ENCODE measurements at regions not wholly inside any gene's neighbourhood (a gene's known extent, or its start where the extent isn't known, plus 50 kb on each side); places are given as distances from the start of the nearest gene placed in this dataset.

DNA sequence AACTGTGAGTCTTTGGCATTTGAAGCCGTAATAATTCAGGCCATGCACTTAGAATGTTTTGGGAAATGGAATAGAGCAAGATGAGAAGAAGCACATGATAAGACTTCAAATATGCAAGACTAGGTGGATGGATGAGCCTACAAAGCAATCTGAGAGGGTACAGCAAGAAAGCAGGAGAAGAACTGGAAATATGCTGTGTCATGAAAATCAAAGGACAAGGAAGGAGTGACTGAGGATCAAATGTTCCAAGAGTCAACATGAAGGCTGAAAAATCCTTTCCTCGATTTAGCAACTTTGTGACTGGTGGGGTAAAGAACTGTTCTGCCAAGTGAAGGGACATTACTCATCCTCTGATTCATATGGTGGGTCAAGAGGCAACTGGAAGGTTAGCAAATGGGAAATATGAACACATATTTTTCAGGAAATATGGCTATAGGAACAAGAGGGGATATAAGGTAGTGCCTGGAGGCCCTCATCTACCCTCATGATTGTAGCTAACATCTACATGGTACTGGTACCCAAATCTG lies 803.7 kb upstream of the ARRDC4 start:
- TF ChIP-seq CTBP1 (IDR thresholded peaks at IDR 0.05; ENCODE audit: borderline replicate concordance) (no peak), ZNF384 (IDR thresholded peaks at IDR 0.05) (no peak), ELF4 (IDR thresholded peaks at IDR 0.05) (no peak), SUZ12 (IDR thresholded peaks at IDR 0.05) (no peak), SP1 (IDR thresholded peaks at IDR 0.05) (no peak), BHLHE40 (IDR thresholded peaks at IDR 0.05; ENCODE audit: borderline replicate concordance) (no peak), FOXK2 (IDR thresholded peaks at IDR 0.05) (no peak), HDGF (IDR thresholded peaks at IDR 0.05; ENCODE audit: borderline replicate concordance) (no peak), FOXA1 (IDR thresholded peaks at IDR 0.05) (no peak), NFRKB (IDR thresholded peaks at IDR 0.05) (no peak), ARNT (IDR thresholded peaks at IDR 0.05) (no peak), LEF1 (IDR thresholded peaks at IDR 0.05; ENCODE audit: borderline replicate concordance) (no peak), PKNOX1 (IDR thresholded peaks at IDR 0.05) (no peak), L3MBTL2 (conservative IDR thresholded peaks at IDR 0.05) (no peak)

Measured in HEK293T (cell line).